HCT116 (cell line): ENCODE measurements at regions not wholly inside any gene's neighbourhood (a gene's known extent, or its start where the extent isn't known, plus 50 kb on each side); places are given as distances from the start of the nearest gene placed in this dataset.

Experiments used
- ATAC-seq: fragments of 200-7000 bp; cut with Tn5 transposase; 2 replicates; pipeline ENCODE4 v1.9.1; 2020; ENCODE audit warnings: mild to moderate bottlenecking, moderate library complexity
- BruUV-seq: library from RNA; stranded (reverse); fragments of 400-500 nt; replicated peaks from 2 replicates; lab custom pipeline; 2021; lab: Mats Ljungman, UMichigan
- CTCF ChIA-PET: fragments of 300-600 bp; sonication (Branson Sonifier 250); formaldehyde crosslinking; loops from one replicate; lab custom pipeline; 2021; ENCODE audit warnings: antibody characterized with exemption; lab: Charles Lee
- POLR2A ChIA-PET: fragments of 300-600, 350-600 bp; sonication (Branson Sonifier 250); formaldehyde crosslinking; loops from one replicate; lab custom pipeline; 2021; ENCODE audit warnings: antibody characterized with exemption; lab: Charles Lee
- RAD21 ChIA-PET, 2 experiments: fragments of 300-600 bp; sonication (Branson Sonifier 250); formaldehyde crosslinking; loops; one replicate each; lab custom pipeline; 2023; ENCODE audit warnings: low total read pairs in 2 of 2; ENCODE audit not compliant: uncharacterized antibody in 2 of 2, unreplicated experiment in 2 of 2, low non-redundant PET in 1 of 2; lab: Charles Lee
- DNase-seq: peaks from one replicate; pipeline ENCODE4 v3.0.0-alpha.2; 2010; ENCODE audit warnings: low read depth, low spot score
- H2AFZ ChIP-seq: fragments of 200-600 bp; shearing (Covaris generic), sonication (generic); 2 replicates; pipeline ENCODE4 v1.6.1; 2017; ENCODE audit warnings: low read depth, mixed run types, mixed read lengths, antibody characterized with exemption, low read length; ENCODE audit not compliant: poor library complexity, severe bottlenecking
- H3K27ac ChIP-seq: 2 replicates; pipeline ENCODE4 v1.5.1; 2012; ENCODE audit warnings: low read depth, low read length
- H3K27me3 ChIP-seq: fragments of 200-600 bp; sonication (generic); 2 replicates; pipeline ENCODE4 v1.6.1; 2016; ENCODE audit warnings: mixed run types, low read length, mixed read lengths; ENCODE audit not compliant: insufficient read depth
- H3K36me3 ChIP-seq, 2 experiments: fragments of 200-500 bp in 1 of 2; fragments of 200-600 bp in 1 of 2; sonication (Bioruptor generic) in 1 of 2; sonication (generic) in 1 of 2; 2 replicates each; pipeline versions ENCODE4 v1.5.1 to v1.6.1; 2014 to 2016; ENCODE audit warnings: low read length in 2 of 2, inconsistent platforms in 1 of 2, mixed read lengths in 1 of 2, mixed run types in 1 of 2; ENCODE audit not compliant: insufficient read depth in 2 of 2, control insufficient read depth in 1 of 2
- H3K4me1 ChIP-seq, 2 experiments: fragments of 200-600 bp in 1 of 2; sonication (generic) in 1 of 2; 2 replicates each; pipeline versions ENCODE4 v1.5.1 to v1.6.1; 2012 to 2017; ENCODE audit warnings: low read length in 2 of 2, inconsistent platforms in 1 of 2, mild to moderate bottlenecking in 1 of 2, mixed read lengths in 1 of 2, mixed run types in 1 of 2, moderate library complexity in 1 of 2; ENCODE audit not compliant: insufficient read depth in 2 of 2, control insufficient read depth in 1 of 2
- H3K4me2 ChIP-seq: fragments of 200-600 bp; sonication (generic); 2 replicates; pipeline ENCODE4 v1.6.1; 2017; ENCODE audit warnings: mixed run types, low read length, mixed read lengths
- H3K4me3 ChIP-seq, 2 experiments: fragments of 200-600 bp in 1 of 2; sonication (generic) in 1 of 2; replicated peaks in 1 of 2; 2 replicates each; pipeline ENCODE4 v1.5.1; 2011 to 2016; ENCODE audit warnings: low read length in 2 of 2, control low read depth in 1 of 2, low read depth in 1 of 2, mild to moderate bottlenecking in 1 of 2, mixed read lengths in 1 of 2, mixed run types in 1 of 2
- H3K79me2 ChIP-seq: fragments of 200-600 bp; sonication (generic); 2 replicates; pipeline ENCODE4 v1.6.1; 2017; ENCODE audit warnings: mild to moderate bottlenecking, mixed run types, low read length, moderate library complexity, mixed read lengths; ENCODE audit not compliant: insufficient read depth
- H3K9ac ChIP-seq: fragments of 200-600 bp; sonication (generic); 2 replicates; pipeline ENCODE4 v1.6.1; 2016; ENCODE audit warnings: low read length, mixed read lengths
- H3K9me2 ChIP-seq: fragments of 200-600 bp; sonication (generic), shearing (Covaris generic); 2 replicates; pipeline ENCODE4 v1.6.1; 2017; ENCODE audit warnings: mixed run types, mild to moderate bottlenecking, moderate library complexity; ENCODE audit not compliant: insufficient read depth
- H3K9me3 ChIP-seq, 2 experiments: fragments of 200-500 bp in 1 of 2; fragments of 200-600 bp in 1 of 2; sonication (Bioruptor generic) in 1 of 2; sonication (generic) in 1 of 2; 2 replicates each; pipeline ENCODE4 v1.6.1; 2014 to 2017; ENCODE audit warnings: low read length in 2 of 2, mixed read lengths in 2 of 2, inconsistent platforms in 1 of 2, low read depth in 1 of 2, mild to moderate bottlenecking in 1 of 2, mixed run types in 1 of 2, moderate library complexity in 1 of 2; ENCODE audit not compliant: control insufficient read depth in 1 of 2, insufficient read depth in 1 of 2
- H4K20me1 ChIP-seq: fragments of 200-600 bp; sonication (generic), shearing (Covaris generic); 2 replicates; pipeline ENCODE4 v1.6.1; 2017; ENCODE audit warnings: mixed run types, mild to moderate bottlenecking, moderate library complexity; ENCODE audit not compliant: insufficient read depth
- CBX3 ChIP-seq: IDR thresholded peaks from 2 replicates; pipeline ENCODE4 v1.6.1; 2012; ENCODE audit warnings: low read depth
- EGR1 ChIP-seq: IDR thresholded peaks from 2 replicates; pipeline ENCODE4 v1.6.1; 2012; ENCODE audit warnings: low read depth
- EZH2phosphoT487 ChIP-seq: fragments of 200-600 bp; IDR thresholded peaks from 2 replicates; pipeline ENCODE4 v1.6.1; 2018; ENCODE audit warnings: antibody characterized with exemption, borderline replicate concordance
- JUND ChIP-seq: IDR thresholded peaks from 2 replicates; pipeline ENCODE4 v1.6.1; 2012
- POLR2A ChIP-seq: IDR thresholded peaks from 2 replicates; pipeline ENCODE4 v1.7.0; 2011; ENCODE audit warnings: borderline replicate concordance; ENCODE audit not compliant: insufficient read depth, insufficient read length; ENCODE audit errors: extremely low read depth
- POLR2AphosphoS5 ChIP-seq: IDR thresholded peaks from 2 replicates; pipeline ENCODE4 v1.6.1; 2011; ENCODE audit warnings: mild to moderate bottlenecking, low read depth, low read length, moderate library complexity
- RAD21 ChIP-seq: IDR thresholded peaks from 2 replicates; pipeline ENCODE4 v1.6.1; 2012; ENCODE audit warnings: low read depth, mild to moderate bottlenecking
- SIN3A ChIP-seq: IDR thresholded peaks from 2 replicates; pipeline ENCODE4 v1.6.1; 2012; ENCODE audit warnings: low read depth
- SRF ChIP-seq: IDR thresholded peaks from 2 replicates; pipeline ENCODE4 v1.6.1; 2012; ENCODE audit warnings: low read depth
- TCF7L2 ChIP-seq: IDR thresholded peaks from 2 replicates; pipeline ENCODE4 v1.7.0; 2011; ENCODE audit warnings: borderline replicate concordance, inconsistent platforms; ENCODE audit not compliant: insufficient read depth, insufficient read length; ENCODE audit errors: extremely low read depth
- ZFX ChIP-seq: fragments of 450-650 bp; IDR thresholded peaks from 2 replicates; pipeline ENCODE4 v1.6.1; 2017
- ZNF274 ChIP-seq: fragments of 200-500 bp; sonication (Bioruptor generic); IDR thresholded peaks from 2 replicates; pipeline ENCODE4 v1.6.1; 2014; ENCODE audit warnings: mild to moderate bottlenecking, low read depth, low read length, inconsistent platforms
- intact Hi-C: fragments of 100-400 bp; cut with micrococcal nuclease; formaldehyde crosslinking; loops from 2 replicates; pipeline ENCODE4 v1.10.0; 2022
- TF ChIP-seq, protein P1 (sequence below): IDR thresholded peaks from 2 replicates; pipeline ENCODE4 v1.6.1; 2012; ENCODE audit warnings: low read depth
- TF ChIP-seq, protein P2 (sequence below): IDR thresholded peaks from 2 replicates; pipeline ENCODE4 v1.6.1; 2012
- TF ChIP-seq, protein P3 (sequence below): IDR thresholded peaks from 2 replicates; pipeline ENCODE4 v1.6.1; 2012
- TF ChIP-seq, protein P4 (sequence below): IDR thresholded peaks from 2 replicates; pipeline ENCODE4 v1.6.1; 2011; ENCODE audit warnings: mild to moderate bottlenecking, low read length, moderate library complexity; ENCODE audit not compliant: insufficient replicate concordance; ENCODE audit errors: extremely low read depth

DNA sequence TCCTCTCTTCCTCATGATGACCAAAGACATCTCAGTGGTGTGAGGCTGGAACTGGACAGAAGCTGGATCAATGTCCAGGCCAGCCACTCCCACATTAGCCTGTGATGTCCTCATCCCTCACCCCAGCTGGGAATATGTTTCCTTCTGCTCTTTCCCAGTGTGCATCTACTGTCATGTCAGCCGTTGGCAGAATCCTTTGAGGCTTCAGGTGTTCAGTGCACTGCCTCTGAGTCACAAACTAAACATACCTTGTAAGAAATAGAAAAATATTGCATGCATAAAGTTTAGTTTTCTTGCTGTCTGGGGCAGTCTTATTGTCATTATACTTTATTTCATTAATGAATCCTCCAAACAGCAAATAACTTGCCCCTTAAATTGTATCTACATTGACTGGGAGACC, 161.6 kb upstream of the RASGRP1 start:
- Histone ChIP-seq H3K27me3 (no peaks in the 10 kb centered on the region; the same call in 1 of the 2 replicates), H2AFZ (no peak overlapping the region), H4K20me1 (no peaks in the 10 kb centered on the region), H3K9me2 (no peaks in the 10 kb centered on the region), H3K4me1 (no peaks in the 10 kb centered on the region), H3K9ac (no peak overlapping the region), H3K27ac (no peak overlapping the region), H3K4me2 (no peak overlapping the region), H3K36me3 (no peaks in the 10 kb centered on the region), H3K4me3 (no peak overlapping the region), H3K9me3 (no peaks in the 10 kb centered on the region), H3K79me2 (no peaks in the 10 kb centered on the region)
- RAD21 ChIA-PET = no interaction called here
- POLR2A ChIA-PET = no interaction called here
- intact Hi-C loops = no loop called here
- no peak for ATAC-seq
- CTCF ChIA-PET = no interaction called here
- TF ChIP-seq TCF7L2 (no peak), CBX3 (no peak), EZH2phosphoT487 (no peak), EGR1 (no peak), SRF (no peak), ZNF274 (no peak), JUND (no peak), POLR2AphosphoS5 (no peak), RAD21 (no peak), SIN3A (no peak), POLR2A (no peak), ZFX (no peak)
- TF ChIP-seq, protein P1, sequence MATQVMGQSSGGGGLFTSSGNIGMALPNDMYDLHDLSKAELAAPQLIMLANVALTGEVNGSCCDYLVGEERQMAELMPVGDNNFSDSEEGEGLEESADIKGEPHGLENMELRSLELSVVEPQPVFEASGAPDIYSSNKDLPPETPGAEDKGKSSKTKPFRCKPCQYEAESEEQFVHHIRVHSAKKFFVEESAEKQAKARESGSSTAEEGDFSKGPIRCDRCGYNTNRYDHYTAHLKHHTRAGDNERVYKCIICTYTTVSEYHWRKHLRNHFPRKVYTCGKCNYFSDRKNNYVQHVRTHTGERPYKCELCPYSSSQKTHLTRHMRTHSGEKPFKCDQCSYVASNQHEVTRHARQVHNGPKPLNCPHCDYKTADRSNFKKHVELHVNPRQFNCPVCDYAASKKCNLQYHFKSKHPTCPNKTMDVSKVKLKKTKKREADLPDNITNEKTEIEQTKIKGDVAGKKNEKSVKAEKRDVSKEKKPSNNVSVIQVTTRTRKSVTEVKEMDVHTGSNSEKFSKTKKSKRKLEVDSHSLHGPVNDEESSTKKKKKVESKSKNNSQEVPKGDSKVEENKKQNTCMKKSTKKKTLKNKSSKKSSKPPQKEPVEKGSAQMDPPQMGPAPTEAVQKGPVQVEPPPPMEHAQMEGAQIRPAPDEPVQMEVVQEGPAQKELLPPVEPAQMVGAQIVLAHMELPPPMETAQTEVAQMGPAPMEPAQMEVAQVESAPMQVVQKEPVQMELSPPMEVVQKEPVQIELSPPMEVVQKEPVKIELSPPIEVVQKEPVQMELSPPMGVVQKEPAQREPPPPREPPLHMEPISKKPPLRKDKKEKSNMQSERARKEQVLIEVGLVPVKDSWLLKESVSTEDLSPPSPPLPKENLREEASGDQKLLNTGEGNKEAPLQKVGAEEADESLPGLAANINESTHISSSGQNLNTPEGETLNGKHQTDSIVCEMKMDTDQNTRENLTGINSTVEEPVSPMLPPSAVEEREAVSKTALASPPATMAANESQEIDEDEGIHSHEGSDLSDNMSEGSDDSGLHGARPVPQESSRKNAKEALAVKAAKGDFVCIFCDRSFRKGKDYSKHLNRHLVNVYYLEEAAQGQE = no peak
- TF ChIP-seq, protein P2, sequence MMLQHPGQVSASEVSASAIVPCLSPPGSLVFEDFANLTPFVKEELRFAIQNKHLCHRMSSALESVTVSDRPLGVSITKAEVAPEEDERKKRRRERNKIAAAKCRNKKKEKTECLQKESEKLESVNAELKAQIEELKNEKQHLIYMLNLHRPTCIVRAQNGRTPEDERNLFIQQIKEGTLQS = no peak
- TF ChIP-seq, protein P3, sequence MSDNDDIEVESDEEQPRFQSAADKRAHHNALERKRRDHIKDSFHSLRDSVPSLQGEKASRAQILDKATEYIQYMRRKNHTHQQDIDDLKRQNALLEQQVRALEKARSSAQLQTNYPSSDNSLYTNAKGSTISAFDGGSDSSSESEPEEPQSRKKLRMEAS = no peak
- TF ChIP-seq, protein P4, sequence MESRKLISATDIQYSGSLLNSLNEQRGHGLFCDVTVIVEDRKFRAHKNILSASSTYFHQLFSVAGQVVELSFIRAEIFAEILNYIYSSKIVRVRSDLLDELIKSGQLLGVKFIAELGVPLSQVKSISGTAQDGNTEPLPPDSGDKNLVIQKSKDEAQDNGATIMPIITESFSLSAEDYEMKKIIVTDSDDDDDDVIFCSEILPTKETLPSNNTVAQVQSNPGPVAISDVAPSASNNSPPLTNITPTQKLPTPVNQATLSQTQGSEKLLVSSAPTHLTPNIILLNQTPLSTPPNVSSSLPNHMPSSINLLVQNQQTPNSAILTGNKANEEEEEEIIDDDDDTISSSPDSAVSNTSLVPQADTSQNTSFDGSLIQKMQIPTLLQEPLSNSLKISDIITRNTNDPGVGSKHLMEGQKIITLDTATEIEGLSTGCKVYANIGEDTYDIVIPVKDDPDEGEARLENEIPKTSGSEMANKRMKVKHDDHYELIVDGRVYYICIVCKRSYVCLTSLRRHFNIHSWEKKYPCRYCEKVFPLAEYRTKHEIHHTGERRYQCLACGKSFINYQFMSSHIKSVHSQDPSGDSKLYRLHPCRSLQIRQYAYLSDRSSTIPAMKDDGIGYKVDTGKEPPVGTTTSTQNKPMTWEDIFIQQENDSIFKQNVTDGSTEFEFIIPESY = no peak
- DNase-seq = no peak
- BruUV-seq = no TSS peak
